Body of pancreas (tissue), 4 donors: ENCODE measurements at regions not wholly inside any gene's neighbourhood (a gene's known extent, or its start where the extent isn't known, plus 50 kb on each side); places are given as distances from the start of the nearest gene placed in this dataset.

ENCODE experiments used
- CTCF ChIP-seq, 7 experiments: fragments of 450-650 bp in 4 of 7; fragments of 200-600 bp in 3 of 7; sonication (generic) in 3 of 7; IDR thresholded peaks; one replicate each; pipeline ENCODE4 v1.5.1; 2016 to 2019; ENCODE audit warnings: antibody characterized with exemption in 7 of 7
- POLR2A ChIP-seq, 3 donors: fragments of 450-650 bp; IDR thresholded peaks; one replicate each; pipeline ENCODE4 v1.6.1; 2016; ENCODE audit warnings: antibody characterized with exemption in 3 of 3, mild to moderate bottlenecking in 2 of 3

- TF ChIP-seq POLR2A (IDR thresholded peaks at IDR 0.05) (no peak), CTCF (IDR thresholded peaks at IDR 0.05) (no peak)
Observed at GRCh38 chr4:57553728-57554127, 443.5 kb upstream of the IGFBP7 start.
